ENCODE measurements at regions not wholly inside any gene's neighbourhood (a gene's known extent, or its start where the extent isn't known, plus 50 kb on each side); places are given as distances from the start of the nearest gene placed in this dataset.

DNA sequence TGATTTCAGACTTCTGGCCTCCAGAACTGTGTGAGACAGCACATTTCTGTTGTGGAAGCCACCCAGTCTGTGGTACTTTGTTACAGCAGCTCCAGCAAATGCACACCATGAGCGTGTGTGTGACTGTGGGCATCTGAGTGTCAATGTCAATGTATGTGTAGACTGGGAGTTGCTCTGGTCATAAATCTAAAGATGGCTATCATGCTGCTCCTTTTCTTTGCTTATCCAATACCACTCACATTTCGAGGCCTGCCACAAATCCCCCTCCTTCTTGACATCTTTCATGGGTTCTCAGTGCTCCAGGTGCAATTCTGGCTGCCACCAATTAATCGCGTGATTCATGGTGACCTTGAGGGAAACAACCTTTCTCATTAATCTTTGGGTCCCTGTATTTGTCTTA is 141.2 kb downstream of the RWDD3 start:
- no peaks in the 10 kb centered on the region for H3K36me3 ChIP-seq
- intact Hi-C loops (cut with DNase I) = no loop called here
- 79% methylated on average over 4 of the region's 4 CpGs for WGBS, 2 donors
- peaks cover 0 to 6% of the 10 kb centered on the region in 2 donors for H3K4me1 ChIP-seq
- no peaks in the 10 kb centered on the region for H3K9me3 ChIP-seq
- H3K27ac ChIP-seq = no peak overlapping the region
- H3K27me3 ChIP-seq = no peaks in the 10 kb centered on the region
- TF ChIP-seq, protein P1, sequence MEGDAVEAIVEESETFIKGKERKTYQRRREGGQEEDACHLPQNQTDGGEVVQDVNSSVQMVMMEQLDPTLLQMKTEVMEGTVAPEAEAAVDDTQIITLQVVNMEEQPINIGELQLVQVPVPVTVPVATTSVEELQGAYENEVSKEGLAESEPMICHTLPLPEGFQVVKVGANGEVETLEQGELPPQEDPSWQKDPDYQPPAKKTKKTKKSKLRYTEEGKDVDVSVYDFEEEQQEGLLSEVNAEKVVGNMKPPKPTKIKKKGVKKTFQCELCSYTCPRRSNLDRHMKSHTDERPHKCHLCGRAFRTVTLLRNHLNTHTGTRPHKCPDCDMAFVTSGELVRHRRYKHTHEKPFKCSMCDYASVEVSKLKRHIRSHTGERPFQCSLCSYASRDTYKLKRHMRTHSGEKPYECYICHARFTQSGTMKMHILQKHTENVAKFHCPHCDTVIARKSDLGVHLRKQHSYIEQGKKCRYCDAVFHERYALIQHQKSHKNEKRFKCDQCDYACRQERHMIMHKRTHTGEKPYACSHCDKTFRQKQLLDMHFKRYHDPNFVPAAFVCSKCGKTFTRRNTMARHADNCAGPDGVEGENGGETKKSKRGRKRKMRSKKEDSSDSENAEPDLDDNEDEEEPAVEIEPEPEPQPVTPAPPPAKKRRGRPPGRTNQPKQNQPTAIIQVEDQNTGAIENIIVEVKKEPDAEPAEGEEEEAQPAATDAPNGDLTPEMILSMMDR (IDR thresholded peaks at IDR 0.05) = no peak
- no peak for TF ChIP-seq POLR2A (IDR thresholded peaks at IDR 0.05)
- no peak overlapping the region for H3K4me3 ChIP-seq (replicated peaks in 1 of 3)
- DNase-seq = no peak

GRCh38 chr1:95380909-95381308 is 146.9 kb downstream of the RWDD3 start:
- WGBS, 2 donors = 31 to 55% methylated on average over 2 of the region's 2 CpGs
- intact Hi-C loops (cut with DNase I) = no loop called here
- Histone ChIP-seq H3K4me1 (no peaks in the 10 kb centered on the region), H3K27me3 (no peaks in the 10 kb centered on the region), H3K27ac (no peak overlapping the region), H3K4me3 (replicated peaks in 1 of 3) (no peak overlapping the region), H3K9me3 (no peaks in the 10 kb centered on the region), H3K36me3 (no peaks in the 10 kb centered on the region)
- DNase-seq = no peak
- TF ChIP-seq POLR2A (IDR thresholded peaks at IDR 0.05) = no peak

DNA sequence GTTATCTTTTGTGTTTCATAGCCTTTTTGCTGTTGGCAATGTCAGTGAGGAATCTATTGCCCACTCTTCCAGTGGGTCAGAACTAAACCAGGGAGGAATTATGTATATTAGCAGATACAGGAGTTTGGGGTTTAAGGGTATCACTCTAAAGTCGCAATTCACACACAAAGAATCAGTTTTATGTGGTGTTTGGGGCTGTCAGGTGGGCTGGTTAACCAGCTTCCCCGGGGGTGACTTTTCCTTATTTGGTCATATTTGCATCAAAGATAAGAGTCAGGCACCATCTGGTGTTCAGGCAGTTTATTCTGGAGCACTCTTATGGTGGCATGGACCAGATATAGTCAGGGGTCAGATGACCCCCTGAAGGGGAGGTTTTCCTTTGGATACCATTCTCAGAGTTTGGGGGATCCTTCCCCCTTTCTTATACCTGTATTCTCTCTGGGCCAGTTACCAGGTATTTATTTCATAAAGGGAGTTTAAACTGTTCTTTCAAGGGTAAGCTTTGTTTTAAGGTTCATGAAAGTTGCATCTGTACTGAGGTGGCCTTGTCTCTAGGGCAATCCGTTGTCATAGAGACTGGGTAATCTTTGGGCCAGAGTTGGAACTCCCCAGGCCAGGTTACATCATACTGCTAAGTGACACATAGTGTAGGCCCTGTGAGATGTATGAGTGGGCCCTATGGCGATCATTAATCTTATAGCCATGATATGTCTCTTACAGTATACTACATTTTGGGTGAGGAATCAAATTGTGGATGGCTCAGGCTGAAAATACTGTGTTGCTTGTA is 148.2 kb downstream of the RWDD3 start:
- H3K4me1 ChIP-seq = no peaks in the 10 kb centered on the region
- intact Hi-C loops (cut with DNase I) = no loop called here
- no peak overlapping the region for H3K27ac ChIP-seq
- TF ChIP-seq, protein P1 (IDR thresholded peaks at IDR 0.05) = no peak
- no peak for TF ChIP-seq POLR2A (IDR thresholded peaks at IDR 0.05)
- no peaks in the 10 kb centered on the region for H3K27me3 ChIP-seq
- H3K9me3 ChIP-seq = no peaks in the 10 kb centered on the region
- WGBS, 2 donors = 64 to 71% methylated on average over 4 of the region's 4 CpGs
- H3K36me3 ChIP-seq = no peaks in the 10 kb centered on the region
- DNase-seq = no peak
- no peak overlapping the region for H3K4me3 ChIP-seq (replicated peaks in 1 of 3)

- WGBS, 2 donors = 62 to 78% methylated on average over 5 of the region's 5 CpGs
- Histone ChIP-seq H3K27ac (no peak overlapping the region), H3K9me3 (no peaks in the 10 kb centered on the region), H3K4me1 (no peaks in the 10 kb centered on the region), H3K36me3 (no peaks in the 10 kb centered on the region), H3K27me3 (no peaks in the 10 kb centered on the region), H3K4me3 (replicated peaks in 1 of 3) (no peak overlapping the region)
- DNase-seq = no peak
- TF ChIP-seq POLR2A (IDR thresholded peaks at IDR 0.05) = no peak
- TF ChIP-seq, protein P1 (IDR thresholded peaks at IDR 0.05) = no peak
- intact Hi-C loops (cut with DNase I) = no loop called here
Observed at GRCh38 chr1:95383111-95383510, 149.1 kb downstream of the RWDD3 start.

DNA sequence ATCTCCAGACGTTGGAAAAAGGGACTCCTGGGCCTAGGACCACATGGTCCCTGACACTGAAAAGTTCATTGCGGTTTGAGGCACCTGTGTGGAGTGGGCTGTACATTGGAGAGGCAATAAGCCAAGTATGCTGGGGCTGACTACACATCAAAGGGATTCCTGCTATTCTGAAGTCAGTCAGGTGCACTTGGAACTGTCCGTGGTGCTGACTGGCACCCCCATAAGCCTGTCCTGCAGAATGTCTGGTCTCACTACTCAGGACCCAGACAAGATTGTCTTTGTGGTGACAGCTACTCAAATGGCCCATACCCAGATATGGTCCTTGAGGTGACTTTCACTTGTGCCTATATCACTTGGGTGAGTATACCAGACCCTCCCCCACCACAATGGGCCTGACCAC is 150.6 kb downstream of the RWDD3 start:
- WGBS, 2 donors = 10 to 33% methylated on average over 1 to 3 of the region's 3 CpGs
- peak in 1 of 2 donors; percentile 3 for DNase-seq
- no peak overlapping the region for H3K4me3 ChIP-seq (replicated peaks in 1 of 3)
- H3K36me3 ChIP-seq = no peaks in the 10 kb centered on the region
- no peaks in the 10 kb centered on the region for H3K4me1 ChIP-seq
- intact Hi-C loops (cut with DNase I) = no loop called here
- H3K27me3 ChIP-seq = no peaks in the 10 kb centered on the region
- H3K27ac ChIP-seq = no peak overlapping the region
- no peak for TF ChIP-seq POLR2A (IDR thresholded peaks at IDR 0.05)
- TF ChIP-seq, protein P1 (IDR thresholded peaks at IDR 0.05) = no peak
- no peaks in the 10 kb centered on the region for H3K9me3 ChIP-seq

Data from thyroid gland (tissue), 4 donors.